PC-9 (cell line): ENCODE measurements at regions not wholly inside any gene's neighbourhood (a gene's known extent, or its start where the extent isn't known, plus 50 kb on each side); places are given as distances from the start of the nearest gene placed in this dataset.

Experiments
- CTCF ChIP-seq: fragments of 200-600 bp; sonication (generic); conservative IDR thresholded peaks from 2 replicates; pipeline ENCODE4 v1.6.1; 2017; ENCODE audit warnings: mixed run types, antibody characterized with exemption, mild to moderate bottlenecking, moderate library complexity
- EZH2 ChIP-seq: fragments of 200-600 bp; sonication (generic); IDR thresholded peaks from 2 replicates; pipeline ENCODE4 v1.8.0; 2017; ENCODE audit warnings: antibody characterized with exemption, low read depth

- no peak for TF ChIP-seq CTCF
- TF ChIP-seq EZH2: no peak
Measured at GRCh38 chr2:173500953-173501352, 146.3 kb downstream of the CDCA7 start.
